Head of caudate nucleus (tissue), 42 donors: ENCODE measurements at regions not wholly inside any gene's neighbourhood (a gene's known extent, or its start where the extent isn't known, plus 50 kb on each side); places are given as distances from the start of the nearest gene placed in this dataset.
"Not testable (repeated sequence)": the region's sequence is repeated elsewhere in the genome, so short reads cannot be mapped to it uniquely, and the experiment has no call there.

Experiments
- DNase-seq, 42 donors: peaks; one replicate each; pipeline versions ENCODE4 v3.0.0 to v3.0.0-alpha.2; 2020 to 2021; ENCODE audit warnings: mixed read lengths in 7 of 42
- intact Hi-C: fragments of 100-400 bp; cut with DNase I; formaldehyde crosslinking; loops from one replicate; pipeline ENCODE4 v1.15.0; 2022

GRCh38 chr17:14446825-14447224, 145.9 kb downstream of the HS3ST3B1 start:
- intact Hi-C loops: no loop called here
- DNase-seq: no peak

- intact Hi-C loops: no loop called here
- DNase-seq: no peak
These were observed 144.0 kb downstream of the HS3ST3B1 start for GRCh38 chr17:14444915-14445314.

DNA sequence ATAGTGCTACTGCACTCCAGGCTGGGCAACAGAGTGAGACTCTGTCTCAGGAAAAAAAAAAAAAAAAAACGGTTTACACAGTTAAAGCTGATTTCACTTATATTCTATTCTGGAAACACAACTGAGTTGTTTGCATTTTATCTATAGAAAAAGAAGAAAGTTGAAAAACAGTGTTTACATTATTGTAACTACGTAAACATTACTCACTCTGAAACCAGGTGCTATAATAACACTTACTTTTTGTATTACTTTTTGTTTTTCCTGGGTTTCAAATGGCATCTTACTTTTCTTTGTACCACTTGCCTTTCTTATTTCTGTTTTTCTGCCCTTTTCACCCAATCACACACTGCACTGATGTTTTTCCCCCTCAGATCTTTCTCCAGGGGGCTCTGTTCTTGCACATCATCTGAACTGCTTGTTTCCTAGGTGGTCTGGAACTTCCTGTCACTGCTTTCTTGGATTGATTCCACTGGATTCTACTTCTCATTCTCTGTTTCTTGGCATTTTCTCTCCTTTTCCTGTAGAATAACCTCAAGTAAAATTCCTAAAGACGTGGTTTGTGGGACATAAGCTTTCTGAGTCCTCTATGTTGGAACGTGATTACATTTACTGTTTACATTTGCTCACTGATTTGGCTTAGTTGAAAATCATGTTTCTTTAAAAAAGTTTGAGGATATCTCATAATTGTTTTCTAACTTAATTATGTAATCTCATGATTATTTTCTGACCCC, 142.1 kb downstream of the HS3ST3B1 start:
- DNase-seq: no peak
- intact Hi-C loops: no loop called here

GRCh38 chr17:14437176-14437575, 136.3 kb downstream of the HS3ST3B1 start:
- intact Hi-C loops: no loop called here

GRCh38 chr17:14436266-14436665, 135.4 kb downstream of the HS3ST3B1 start:
- no peak for DNase-seq

More at GRCh38 chr17:14437176-14437575, 136.3 kb downstream of the HS3ST3B1 start:
- no peak for DNase-seq

DNA sequence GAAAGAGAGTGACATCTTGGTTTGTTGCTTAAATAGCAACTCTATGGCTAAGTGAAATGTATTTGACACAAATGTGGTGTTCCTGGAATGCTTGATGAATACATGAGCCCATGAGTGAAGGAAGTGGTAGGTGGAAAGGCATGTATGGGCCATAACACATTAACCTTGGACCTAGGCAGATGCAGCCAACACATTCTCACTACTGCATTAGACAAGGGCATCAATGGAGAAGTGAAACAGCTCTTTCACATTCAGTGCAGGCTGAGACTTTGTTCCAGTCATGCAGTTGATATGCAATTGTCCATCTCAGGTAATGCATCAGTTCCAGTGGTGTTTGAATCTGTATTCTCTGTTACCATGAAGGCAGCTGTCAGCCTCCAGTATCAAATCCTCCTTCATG, 133.6 kb downstream of the HS3ST3B1 start:
- intact Hi-C loops: no loop called here
- no peak for DNase-seq

More at GRCh38 chr17:14436266-14436665, 135.4 kb downstream of the HS3ST3B1 start:
- intact Hi-C loops: no loop called here

- no peak for DNase-seq
- intact Hi-C loops: no loop called here
These were observed 131.2 kb downstream of the HS3ST3B1 start for GRCh38 chr17:14432079-14432478.

DNA sequence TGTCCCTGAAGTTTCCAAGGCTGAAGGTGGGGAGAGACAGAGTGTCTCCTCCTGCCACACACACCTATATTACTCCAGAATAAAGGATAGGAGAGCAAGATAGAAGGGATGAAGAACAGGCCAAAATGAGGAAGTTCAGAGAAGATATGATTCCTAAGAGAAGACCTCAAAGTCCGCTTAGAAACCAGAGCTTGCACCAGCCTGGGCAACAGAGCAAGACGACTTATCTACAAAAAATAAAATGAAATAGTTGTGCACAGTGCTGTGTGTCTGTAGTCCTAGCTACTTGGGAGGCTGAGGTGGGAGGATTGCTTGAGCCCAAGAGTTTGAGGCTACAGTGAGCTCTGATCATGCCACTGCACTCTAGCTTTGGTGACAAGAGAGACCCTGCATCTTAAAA, 128.2 kb downstream of the HS3ST3B1 start:
- DNase-seq: no peak
- intact Hi-C loops: no loop called here

DNA sequence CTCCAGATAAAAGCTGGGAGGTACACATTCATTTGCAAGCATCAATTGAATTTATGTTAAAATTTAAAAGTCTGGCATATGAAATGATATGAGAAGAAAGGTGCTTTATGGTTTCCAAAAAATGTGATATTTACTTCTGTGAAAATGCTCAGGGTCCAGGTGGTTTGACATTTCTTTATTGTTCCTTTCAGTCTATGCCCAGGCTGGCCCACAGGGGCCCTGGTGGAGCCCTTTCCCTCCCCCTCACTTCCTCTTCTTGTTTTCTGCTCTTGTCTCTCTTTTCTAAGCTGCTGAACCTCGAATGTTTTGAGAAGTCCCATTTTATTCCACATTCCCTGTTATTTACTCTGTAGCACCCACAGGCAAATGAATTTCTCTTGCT, 127.8 kb downstream of the HS3ST3B1 start:
- DNase-seq: no peak
- intact Hi-C loops: no loop called here

GRCh38 chr17:14427900-14428647, 127.2 kb downstream of the HS3ST3B1 start:
- intact Hi-C loops: no loop called here
- no peak for DNase-seq

DNA sequence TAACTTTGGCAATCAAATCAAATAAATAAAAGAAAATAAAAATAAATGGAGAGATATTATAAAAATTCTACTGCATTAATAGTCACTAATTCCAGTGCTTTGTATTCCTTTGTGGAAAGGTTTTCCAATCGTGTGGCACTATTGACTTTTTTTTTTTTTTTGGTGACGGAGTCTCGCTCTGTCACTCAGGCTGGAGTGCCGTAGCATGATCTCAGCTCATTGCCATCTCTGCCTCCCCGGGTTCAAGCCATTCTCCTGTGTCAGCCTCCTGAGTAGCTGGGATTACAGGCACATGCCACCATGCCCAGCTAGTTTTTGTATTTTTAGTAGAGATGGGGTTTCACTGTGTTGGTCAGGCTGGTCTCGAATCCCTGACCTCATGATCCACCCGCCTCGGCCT, 122.3 kb downstream of the HS3ST3B1 start:
- DNase-seq, intact Hi-C loops: not testable (repeated sequence)

DNA sequence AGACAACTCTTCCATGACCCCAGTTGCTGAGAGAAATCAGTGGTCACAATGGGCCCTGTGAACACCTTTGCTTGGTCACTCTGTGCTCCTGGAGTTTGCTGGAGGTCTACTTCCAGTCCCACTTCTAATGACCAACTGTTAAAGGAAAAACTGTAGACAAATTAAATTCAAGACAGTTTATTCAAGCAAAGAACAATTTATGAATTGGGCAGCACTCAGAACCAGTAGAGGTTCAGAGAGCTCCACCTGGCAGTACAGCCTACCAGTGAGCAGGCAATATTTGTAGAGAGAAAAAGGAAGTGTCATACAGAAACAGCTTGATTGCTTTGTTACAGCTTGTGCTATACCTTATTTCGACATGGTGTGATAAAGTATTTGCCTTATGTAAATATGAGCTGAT, 116.5 kb downstream of the HS3ST3B1 start:
- intact Hi-C loops: no loop called here
- DNase-seq: no peak

DNA sequence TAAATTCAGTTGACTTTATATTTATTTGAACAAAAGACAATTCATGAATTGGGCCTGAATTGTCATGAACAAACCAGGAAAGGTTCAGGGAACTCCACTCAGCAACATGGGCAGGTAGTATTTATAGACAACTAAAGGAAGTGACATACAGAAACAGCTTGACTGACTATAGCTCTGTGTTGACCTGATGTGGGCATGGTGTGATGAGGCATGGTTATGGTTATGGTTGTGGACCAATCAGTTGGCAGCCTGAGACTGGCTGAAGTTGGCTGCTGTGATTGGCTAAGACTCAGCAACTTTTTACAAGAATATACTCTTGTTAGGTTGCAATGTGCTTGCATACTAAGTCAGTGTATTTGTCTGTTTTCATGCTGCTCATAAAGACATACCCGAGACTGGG, 108.4 kb downstream of the HS3ST3B1 start:
- intact Hi-C loops: no loop called here
- DNase-seq: no peak

- no peak for DNase-seq
- intact Hi-C loops: no loop called here
These were observed 106.7 kb downstream of the HS3ST3B1 start for GRCh38 chr17:14407541-14407940.

DNA sequence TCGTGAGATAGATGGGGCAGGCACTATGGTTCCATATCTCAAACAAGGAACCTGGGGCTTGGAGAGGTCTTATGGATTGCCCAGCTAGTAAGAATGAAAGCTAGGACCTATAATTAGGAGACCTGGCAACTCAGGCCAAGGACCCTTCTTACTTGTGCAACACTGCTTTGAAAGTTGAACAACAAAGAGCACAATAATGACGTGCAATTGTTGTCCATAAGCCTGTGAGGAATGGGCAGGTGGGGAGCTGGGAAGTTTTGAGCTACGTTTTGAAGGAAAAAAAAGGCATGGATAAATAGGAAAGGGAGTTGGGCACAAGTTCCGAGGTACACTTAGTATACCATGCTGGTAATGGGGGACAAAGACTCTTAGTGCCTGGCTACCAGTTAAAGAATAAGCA, 104.3 kb downstream of the HS3ST3B1 start:
- no peak for DNase-seq
- intact Hi-C loops: no loop called here
